ENCODE measurements at regions not wholly inside any gene's neighbourhood (a gene's known extent, or its start where the extent isn't known, plus 50 kb on each side); places are given as distances from the start of the nearest gene placed in this dataset.

DNA sequence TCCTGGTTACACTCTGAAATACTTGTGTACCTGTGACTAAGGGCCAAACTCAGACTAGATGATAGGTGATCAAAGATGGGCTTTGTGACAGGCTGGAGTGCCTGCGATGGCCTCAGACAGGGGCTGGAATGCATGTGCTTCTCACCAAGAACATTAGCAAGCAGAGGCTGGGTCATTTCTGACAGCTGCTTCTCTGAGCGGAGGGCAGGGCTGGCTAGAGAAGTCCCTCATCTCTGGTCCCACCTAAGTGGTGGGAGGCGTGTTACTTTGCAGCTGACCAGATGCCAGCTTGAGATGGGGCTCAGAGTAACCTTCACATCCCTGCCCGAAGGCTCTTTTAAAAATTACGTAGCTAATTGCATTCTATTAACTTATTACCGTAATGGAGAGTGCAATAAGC, 106.8 kb upstream of the RTL1 start:
- no peak for FAIRE-seq
- peaks cover 5 to 45% of the 10 kb centered on the region in 2 experiments; a peak in 4 of 5 replicates for H3K27me3 ChIP-seq (ENCODE audit: control insufficient read depth in 1 of 2, insufficient read depth in 2 of 2, low read length in 2 of 2)
- WGBS (ENCODE audit: low lambda C conversion rate): 14% methylated on average over 5 of the region's 6 CpGs

More for the DNA sequence above, 106.8 kb upstream of the RTL1 start:
- in situ Hi-C loops (cut with HindIII; ENCODE audit: extremely low pct_ligation_motif_present, low pct_unique_long_range_greater_than_20kb) (no loop called here), intact Hi-C loops (cut with micrococcal nuclease; ENCODE audit: unreplicated experiment) (no loop called here)
- Histone ChIP-seq H3K36me3 (replicated peaks in 1 of 2; ENCODE audit: control insufficient read depth in 1 of 2, insufficient read depth in 2 of 2, low read length in 2 of 2) (no peaks in the 10 kb centered on the region), H2AFZ (ENCODE audit: low read length) (no peak overlapping the region), H4K20me1 (ENCODE audit: insufficient read depth, low read length) (no peaks in the 10 kb centered on the region), H3K9ac (ENCODE audit: insufficient read depth, low read depth, low read length) (no peak overlapping the region), H3K9me3 (ENCODE audit: low read length) (peaks cover 5% of the 10 kb centered on the region; the same call in 1 of the 2 replicates), H3K79me2 (ENCODE audit: insufficient read depth, low read length) (no peaks in the 10 kb centered on the region), H3K4me3 (replicated peaks in 1 of 3; ENCODE audit: insufficient read depth in 1 of 3, low read depth in 2 of 3, low read length in 3 of 3) (no peak overlapping the region), H3K27ac (ENCODE audit: extremely low read length, insufficient read depth, low read length) (no peak overlapping the region), H3K4me2 (ENCODE audit: low read depth, low read length) (no peak overlapping the region), H3K4me1 (ENCODE audit: insufficient read depth, low read length) (no peaks in the 10 kb centered on the region)
- no peak for ATAC-seq
- DNase-seq (ENCODE audit: low spot score): no peak
- TF ChIP-seq, protein P1, sequence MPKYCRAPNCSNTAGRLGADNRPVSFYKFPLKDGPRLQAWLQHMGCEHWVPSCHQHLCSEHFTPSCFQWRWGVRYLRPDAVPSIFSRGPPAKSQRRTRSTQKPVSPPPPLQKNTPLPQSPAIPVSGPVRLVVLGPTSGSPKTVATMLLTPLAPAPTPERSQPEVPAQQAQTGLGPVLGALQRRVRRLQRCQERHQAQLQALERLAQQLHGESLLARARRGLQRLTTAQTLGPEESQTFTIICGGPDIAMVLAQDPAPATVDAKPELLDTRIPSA (CRISPR knock-in tag; IDR thresholded peaks at IDR 0.05; ENCODE audit: borderline replicate concordance): no peak
- TF ChIP-seq ZNF317 (CRISPR knock-in tag; IDR thresholded peaks at IDR 0.05) (no peak), ZNF333 (CRISPR knock-in tag; IDR thresholded peaks at IDR 0.05; ENCODE audit: borderline replicate concordance) (no peak), ZNF496 (CRISPR knock-in tag; IDR thresholded peaks at IDR 0.05; ENCODE audit: insufficient replicate concordance) (no peak), HOXA3 (CRISPR knock-in tag; IDR thresholded peaks at IDR 0.05) (no peak), NR2C2 (CRISPR knock-in tag; IDR thresholded peaks at IDR 0.05; ENCODE audit: borderline replicate concordance) (no peak), KDM5B (CRISPR knock-in tag; IDR thresholded peaks at IDR 0.05; ENCODE audit: borderline replicate concordance) (no peak), ZNF367 (CRISPR knock-in tag; IDR thresholded peaks at IDR 0.05; ENCODE audit: borderline replicate concordance) (no peak), ZBTB42 (CRISPR knock-in tag; IDR thresholded peaks at IDR 0.05) (no peak), HCFC1 (IDR thresholded peaks at IDR 0.05; ENCODE audit: low read depth, low read length) (no peak)
- TF ChIP-seq, protein P2, sequence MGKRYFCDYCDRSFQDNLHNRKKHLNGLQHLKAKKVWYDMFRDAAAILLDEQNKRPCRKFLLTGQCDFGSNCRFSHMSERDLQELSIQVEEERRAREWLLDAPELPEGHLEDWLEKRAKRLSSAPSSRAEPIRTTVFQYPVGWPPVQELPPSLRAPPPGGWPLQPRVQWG (CRISPR knock-in tag; IDR thresholded peaks at IDR 0.05; ENCODE audit: borderline replicate concordance, low read depth): no peak
- TF ChIP-seq, protein P3, sequence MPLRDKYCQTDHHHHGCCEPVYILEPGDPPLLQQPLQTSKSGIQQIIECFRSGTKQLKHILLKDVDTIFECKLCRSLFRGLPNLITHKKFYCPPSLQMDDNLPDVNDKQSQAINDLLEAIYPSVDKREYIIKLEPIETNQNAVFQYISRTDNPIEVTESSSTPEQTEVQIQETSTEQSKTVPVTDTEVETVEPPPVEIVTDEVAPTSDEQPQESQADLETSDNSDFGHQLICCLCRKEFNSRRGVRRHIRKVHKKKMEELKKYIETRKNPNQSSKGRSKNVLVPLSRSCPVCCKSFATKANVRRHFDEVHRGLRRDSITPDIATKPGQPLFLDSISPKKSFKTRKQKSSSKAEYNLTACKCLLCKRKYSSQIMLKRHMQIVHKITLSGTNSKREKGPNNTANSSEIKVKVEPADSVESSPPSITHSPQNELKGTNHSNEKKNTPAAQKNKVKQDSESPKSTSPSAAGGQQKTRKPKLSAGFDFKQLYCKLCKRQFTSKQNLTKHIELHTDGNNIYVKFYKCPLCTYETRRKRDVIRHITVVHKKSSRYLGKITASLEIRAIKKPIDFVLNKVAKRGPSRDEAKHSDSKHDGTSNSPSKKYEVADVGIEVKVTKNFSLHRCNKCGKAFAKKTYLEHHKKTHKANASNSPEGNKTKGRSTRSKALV (CRISPR knock-in tag; IDR thresholded peaks at IDR 0.05): no peak
- CTCF ChIA-PET (ENCODE audit: low intra/inter-chr PET ratio, low total read pairs): no interaction called here
- POLR2A ChIA-PET: no interaction called here
- BruUV-seq (replicated peaks): no TSS peak
